Left lobe of liver (tissue), 2 donors: ENCODE measurements at regions not wholly inside any gene's neighbourhood (a gene's known extent, or its start where the extent isn't known, plus 50 kb on each side); places are given as distances from the start of the nearest gene placed in this dataset.

Experiments
- ATAC-seq: fragments of 200-7000 bp; cut with Tn5 transposase; one replicate; pipeline ENCODE4 v1.9.1; 2020; ENCODE audit warnings: mild to moderate bottlenecking, moderate library complexity
- DNase-seq: peaks from one replicate; pipeline ENCODE4 v3.0.0-alpha.2; 2020; ENCODE audit warnings: low spot score
- donor health status: DM: no; HTN: no; CAD: no; lungs with moderate emphysema.
- donor health status: DM: no; HTN: yes; CAD: no.

DNA sequence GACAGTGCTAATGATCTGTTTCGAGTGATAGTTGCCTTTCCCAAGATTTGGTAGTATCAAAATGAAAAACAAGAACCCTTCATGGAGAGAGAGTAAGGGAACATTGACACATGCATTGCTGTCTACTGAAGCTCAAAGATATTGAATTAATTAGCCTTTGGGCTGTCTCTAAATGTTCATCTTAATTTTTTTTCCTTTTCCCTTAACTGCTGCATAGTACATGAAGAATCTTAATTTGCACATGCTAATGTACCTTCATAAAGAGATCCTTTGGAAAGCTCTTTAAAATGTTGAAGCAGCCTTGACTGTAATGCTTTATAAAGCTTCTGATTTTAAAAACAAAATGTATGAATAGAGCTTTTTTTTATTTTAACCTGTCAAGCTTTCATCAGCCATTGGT lies 452.2 kb downstream of the TUSC7 start:
- ATAC-seq (no peak), DNase-seq (no peak)

DNA sequence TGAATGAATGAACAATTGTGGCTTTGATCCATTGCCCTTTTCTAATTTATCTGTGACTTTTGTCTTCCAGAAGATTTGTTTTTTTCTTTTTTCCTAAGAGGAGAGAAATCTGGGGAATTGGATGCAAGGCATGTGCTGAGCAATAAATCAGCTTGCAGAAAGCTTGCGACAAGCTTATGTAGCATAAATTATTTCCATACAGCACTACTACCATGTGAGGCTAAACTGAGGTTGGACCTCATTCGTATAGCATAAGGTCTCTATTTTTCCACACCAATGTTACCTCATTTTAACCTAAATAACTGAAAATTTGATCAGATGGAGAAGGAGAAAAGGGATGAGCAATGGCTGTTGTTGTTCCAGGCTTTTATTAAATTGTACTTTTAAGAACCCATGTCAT lies 455.6 kb downstream of the TUSC7 start:
- no peak for ATAC-seq
- DNase-seq = no peak

DNA sequence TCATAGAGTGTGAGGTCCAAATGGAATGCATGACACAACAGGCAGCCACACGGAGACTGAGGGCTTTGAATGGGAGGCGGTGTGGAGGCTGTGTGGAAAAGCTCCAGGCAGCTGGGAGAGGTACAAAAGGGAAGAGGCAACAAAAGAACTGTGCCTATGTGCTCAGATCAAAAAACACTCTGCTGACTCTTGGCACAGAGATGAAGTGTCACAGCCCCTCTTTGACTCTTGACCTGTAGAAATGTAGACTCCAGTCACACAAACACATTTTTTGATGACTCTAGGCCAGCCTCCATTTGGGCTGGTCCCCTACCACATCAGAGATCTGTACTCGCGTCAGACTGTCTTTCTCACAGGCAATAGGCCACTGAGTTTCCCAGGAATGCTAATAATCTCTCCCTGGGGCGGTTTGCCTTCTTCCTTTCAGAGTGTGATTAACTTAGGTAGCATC lies 456.0 kb downstream of the TUSC7 start:
- DNase-seq = no peak
- no peak for ATAC-seq

DNA sequence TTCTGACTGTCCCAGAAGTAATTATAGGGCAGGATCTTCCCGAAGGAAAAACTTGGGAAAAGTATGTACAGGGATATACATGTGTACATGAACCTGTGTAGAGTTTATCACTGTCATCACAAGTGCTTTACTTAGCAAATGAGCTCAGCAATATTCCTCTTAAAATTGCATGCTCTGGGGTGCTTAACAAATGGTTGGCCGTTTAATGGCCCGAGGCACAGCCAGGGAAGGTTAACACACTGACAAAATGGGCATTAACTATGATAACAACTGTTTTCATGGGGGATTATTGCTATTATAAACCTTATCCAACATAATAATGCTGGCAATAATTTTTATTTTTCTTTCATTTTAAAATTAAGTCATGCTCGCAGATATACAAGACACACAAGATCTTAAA lies 459.3 kb downstream of the TUSC7 start:
- ATAC-seq = no peak

DNA sequence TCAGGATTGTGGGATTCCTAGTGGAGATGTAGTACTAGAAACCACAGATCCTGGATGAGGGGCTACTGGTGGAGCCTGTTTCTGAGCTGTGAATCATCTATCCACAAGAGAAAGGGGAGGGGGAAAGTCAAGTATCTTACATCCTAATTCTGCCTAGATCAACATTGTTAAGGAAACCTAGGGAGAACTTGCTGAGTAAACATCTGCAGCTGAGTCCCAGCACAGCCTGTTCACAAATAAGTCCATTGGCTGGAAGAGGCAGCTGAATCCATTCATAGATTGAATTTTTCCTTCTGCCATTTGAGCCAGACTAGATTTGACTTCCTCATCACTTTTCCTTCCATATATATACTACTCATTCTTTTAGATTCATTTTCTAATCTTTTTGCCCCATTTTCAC lies 460.5 kb downstream of the TUSC7 start:
- ATAC-seq (no peak), DNase-seq (no peak)

More for the DNA sequence above, 459.3 kb downstream of the TUSC7 start:
- no peak for DNase-seq

DNA sequence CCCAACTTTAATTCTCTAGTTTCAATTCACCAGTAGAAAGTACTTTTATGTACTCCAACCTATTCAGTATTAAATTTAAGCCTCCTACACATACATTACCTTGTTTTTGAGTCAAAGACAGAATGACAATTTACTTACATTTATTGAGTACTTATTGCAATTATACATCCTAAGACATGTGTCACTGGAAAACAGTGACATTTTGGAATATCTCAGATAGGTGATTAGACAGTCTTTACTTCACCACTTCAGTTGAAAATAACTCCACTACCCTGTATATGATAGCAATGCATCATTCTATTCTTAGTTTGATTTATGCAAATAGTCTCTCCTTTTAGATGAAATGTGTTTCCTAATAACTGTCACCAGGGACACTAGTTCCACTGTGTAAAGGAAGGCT lies 461.5 kb downstream of the TUSC7 start:
- no peak for ATAC-seq
- no peak for DNase-seq

- DNase-seq (no peak), ATAC-seq (no peak)
Measured at GRCh38 chr3:117172426-117172825, 462.8 kb downstream of the TUSC7 start.

DNA sequence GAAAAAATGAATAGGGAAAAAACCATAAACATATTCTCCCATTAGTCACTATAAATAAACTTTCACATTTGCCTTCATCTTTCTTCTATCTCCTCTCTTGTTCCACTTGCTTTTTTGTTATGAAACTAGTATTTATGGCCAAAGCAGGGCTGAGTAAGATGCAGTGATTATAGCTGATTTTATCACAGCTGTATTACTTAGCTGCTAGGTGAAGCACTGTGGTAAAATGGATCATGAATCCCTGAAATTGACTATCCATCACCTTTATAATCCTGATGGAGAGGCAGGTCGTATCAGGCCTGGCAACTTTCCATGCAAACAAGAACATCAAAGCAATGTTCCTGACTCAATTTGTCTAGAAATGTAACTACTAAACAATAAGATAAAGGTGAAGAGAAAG lies 471.6 kb downstream of the TUSC7 start:
- ATAC-seq (no peak), DNase-seq (no peak)

- no peak for ATAC-seq
- no peak for DNase-seq
Measured at GRCh38 chr3:117184574-117184973, 475.0 kb downstream of the TUSC7 start.

DNA sequence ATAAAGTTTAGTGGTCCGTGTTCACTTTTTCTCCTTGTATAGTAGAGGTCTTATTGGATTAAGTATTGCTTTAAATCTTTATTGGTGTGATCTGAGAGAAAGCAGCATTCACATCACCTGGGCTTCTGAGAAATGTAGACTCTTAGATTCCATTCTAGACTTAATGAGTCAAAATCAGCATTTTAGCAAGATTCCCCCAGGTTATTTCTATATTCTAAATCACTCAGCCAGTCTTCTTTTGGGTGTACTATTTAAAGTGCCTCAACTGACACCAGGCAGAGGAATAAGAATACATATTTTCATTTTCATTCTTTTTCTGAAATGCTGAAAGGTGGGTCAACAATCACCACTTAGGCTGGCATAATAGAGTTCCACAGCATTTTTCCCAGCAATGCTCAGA lies 481.7 kb downstream of the TUSC7 start:
- ATAC-seq (no peak), DNase-seq (no peak)

DNA sequence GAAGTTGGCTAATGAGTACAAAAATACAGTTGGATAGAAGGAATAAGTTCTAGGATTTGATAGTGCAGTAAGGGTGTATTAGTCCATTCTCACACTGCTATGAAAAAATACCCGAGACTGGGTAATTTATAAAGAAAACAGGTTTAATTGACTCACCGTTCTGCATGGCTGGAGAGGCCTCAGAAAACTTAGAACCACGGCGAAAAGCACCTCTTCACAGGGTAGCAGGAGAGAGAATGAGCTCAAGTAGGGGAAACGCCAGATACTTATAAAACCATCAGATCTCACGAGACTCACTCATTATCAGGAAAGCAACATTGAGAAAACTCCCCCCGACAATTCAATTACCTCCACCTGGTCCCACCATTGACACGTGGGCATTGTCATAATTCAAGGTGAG lies 483.3 kb downstream of the TUSC7 start:
- DNase-seq = no peak
- ATAC-seq = no peak

DNA sequence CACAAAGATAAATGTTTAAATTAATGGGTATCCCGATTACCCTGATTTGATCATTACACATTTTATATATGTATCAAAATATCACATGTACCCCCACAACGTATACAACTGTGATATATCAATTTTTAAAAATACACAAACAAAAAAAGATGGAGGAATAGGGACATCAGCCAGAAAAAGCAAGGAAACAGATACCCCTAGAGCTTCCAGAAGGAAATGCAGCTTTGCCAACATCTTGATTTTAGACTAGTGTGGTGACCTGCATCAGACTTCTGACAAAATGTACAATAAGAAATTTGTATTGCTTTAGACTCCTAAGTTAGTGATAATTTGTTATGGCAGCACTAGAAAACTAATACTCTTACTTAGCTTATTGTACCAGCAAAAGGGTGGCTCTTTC lies 483.8 kb downstream of the TUSC7 start:
- DNase-seq (no peak), ATAC-seq (no peak)

DNA sequence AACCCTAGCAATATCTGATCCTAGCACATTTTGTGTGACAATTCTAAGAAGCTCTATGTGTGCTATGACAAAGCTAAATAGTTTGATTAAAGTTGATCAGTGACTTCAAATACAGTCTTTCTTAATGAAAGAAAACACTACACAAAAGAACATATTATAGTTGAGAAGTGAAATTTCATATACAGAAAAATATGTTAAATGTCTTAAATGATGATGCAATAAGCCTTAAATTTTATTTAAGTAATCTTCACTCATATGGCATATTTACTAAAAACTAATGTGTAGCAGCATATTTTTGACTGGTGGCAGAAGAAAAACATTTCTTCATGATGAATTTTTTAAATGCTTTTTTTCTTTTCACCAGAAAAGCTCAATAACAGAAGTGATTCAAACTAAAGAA lies 485.5 kb downstream of the TUSC7 start:
- DNase-seq (no peak), ATAC-seq (no peak)

DNA sequence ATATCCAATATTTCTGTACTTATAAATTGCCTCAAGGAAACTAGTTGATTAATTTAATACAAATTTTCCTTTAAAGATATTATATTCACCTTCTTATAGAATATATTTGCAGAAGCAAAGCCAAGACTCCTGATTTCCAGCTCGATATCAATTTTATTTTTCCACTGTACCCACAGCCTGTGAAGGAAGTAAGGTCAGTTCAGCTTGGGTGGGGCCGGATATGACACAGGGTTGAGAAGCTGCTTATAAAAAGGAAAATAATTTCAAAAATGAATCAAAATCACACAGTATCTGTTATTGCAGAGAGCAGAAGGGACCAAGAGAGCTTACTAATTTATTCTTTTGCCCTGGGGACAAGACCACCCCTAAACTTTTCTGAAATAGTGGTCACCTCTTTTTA lies 491.4 kb downstream of the TUSC7 start:
- ATAC-seq = no peak
- no peak for DNase-seq

GRCh38 chr3:117201901-117202774 lies 492.6 kb downstream of the TUSC7 start:
- DNase-seq (no peak), ATAC-seq (no peak)

- peak; percentile 40 for ATAC-seq
- no peak for DNase-seq
Measured at GRCh38 chr3:117217355-117217754, 507.8 kb downstream of the TUSC7 start.

DNA sequence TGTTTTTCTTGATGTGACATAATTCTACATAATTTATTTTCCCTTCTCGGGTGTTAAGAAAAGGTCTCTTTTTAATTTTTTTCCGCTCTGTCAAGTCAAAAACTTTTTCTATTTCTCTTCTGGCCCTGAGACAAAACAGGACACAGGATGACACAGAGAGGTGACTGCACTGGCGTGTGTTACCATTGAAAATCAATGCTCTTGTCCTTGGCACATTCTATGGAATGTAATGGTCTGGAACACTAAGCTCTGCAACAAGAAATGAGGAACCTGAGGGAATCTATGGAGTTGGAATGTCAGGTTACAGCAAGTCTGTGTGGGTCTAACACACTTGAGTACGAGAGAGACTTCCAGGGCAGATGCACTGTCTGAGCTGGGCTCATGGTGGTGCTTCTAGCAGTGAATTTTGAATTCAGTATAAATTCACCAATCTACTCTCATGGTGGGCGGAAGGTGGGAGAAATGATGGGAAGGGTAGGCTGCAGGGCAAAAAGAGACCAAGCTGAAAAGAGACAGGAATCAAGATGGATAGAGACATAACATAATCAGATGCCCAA lies 508.3 kb downstream of the TUSC7 start:
- ATAC-seq (peak; percentile 87), DNase-seq (peak; percentile 47)

- no peak for DNase-seq
- peak; percentile 68 for ATAC-seq
Measured at GRCh38 chr3:117218641-117219048, 509.1 kb downstream of the TUSC7 start.

DNA sequence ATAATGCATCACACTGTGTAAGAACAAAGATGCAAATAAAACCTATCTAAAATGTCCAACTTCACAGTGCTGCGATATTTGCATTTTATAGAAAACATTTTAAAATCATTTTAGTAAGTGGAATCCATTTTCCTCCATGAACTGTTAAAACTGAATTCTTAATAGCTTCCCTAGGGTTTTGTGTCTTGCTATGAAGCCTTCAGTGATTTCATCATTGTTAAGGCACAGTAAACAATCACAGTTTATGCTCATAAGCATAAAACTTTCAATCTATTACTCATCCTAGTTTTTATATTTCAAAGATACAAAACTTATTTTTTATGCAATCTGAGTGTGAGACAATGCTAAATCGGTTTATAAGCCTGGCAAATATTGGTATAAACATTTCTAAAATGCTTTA lies 509.7 kb downstream of the TUSC7 start:
- ATAC-seq (no peak), DNase-seq (no peak)

- DNase-seq = no peak
- ATAC-seq = no peak
Measured at GRCh38 chr3:117226932-117227331, 517.4 kb downstream of the TUSC7 start.

- DNase-seq = no peak
Measured at GRCh38 chr3:117228466-117228865, 518.9 kb downstream of the TUSC7 start.

GRCh38 chr3:117230924-117231323 lies 521.3 kb downstream of the TUSC7 start:
- DNase-seq (no peak), ATAC-seq (no peak)

More at GRCh38 chr3:117228466-117228865, 518.9 kb downstream of the TUSC7 start:
- no peak for ATAC-seq

DNA sequence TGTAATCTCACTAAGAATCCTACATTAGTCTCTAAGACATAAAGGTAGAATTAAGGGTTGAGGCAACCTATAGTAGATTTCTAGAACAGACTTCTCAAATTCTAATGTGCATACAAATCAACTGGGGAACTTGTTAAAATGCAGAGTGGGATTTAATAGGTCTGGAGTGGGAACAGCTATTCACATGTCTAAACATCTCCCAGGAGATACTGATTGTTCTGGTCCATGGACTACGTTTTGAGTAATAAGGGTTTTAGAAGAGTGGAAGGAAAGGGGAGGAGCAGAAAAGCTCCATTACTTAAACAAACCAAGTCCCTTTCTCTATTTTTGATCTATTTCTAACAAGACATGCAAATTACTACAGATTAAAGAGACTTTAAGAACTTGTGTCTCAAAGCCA lies 524.8 kb downstream of the TUSC7 start:
- DNase-seq (no peak), ATAC-seq (no peak)
